ENCODE measurements at regions not wholly inside any gene's neighbourhood (a gene's known extent, or its start where the extent isn't known, plus 50 kb on each side); places are given as distances from the start of the nearest gene placed in this dataset.

GRCh38 chr15:93250950-93251349 is 161.9 kb upstream of the RGMA start (continued):
- TF ChIP-seq NFXL1 (IDR thresholded peaks at IDR 0.05; ENCODE audit: borderline replicate concordance): no peak
- TF ChIP-seq ZBED1 (IDR thresholded peaks at IDR 0.05; ENCODE audit: borderline replicate concordance): no peak
- no peak for TF ChIP-seq CHD2 (IDR thresholded peaks at IDR 0.05; ENCODE audit: borderline replicate concordance, low read depth, low read length)
- no peak for TF ChIP-seq CBFB (IDR thresholded peaks at IDR 0.05; ENCODE audit: low read depth)

- DNase-seq (ENCODE audit: low read depth, low spot score): no peak
- H3K4me1 ChIP-seq (ENCODE audit: control insufficient read depth, insufficient read depth, low read length): no peaks in the 10 kb centered on the region
- H3K4me2 ChIP-seq (ENCODE audit: control insufficient read depth, insufficient read depth): no peak overlapping the region
- no TSS peak for BruUV-seq (replicated peaks)
- no peaks in the 10 kb centered on the region for H4K20me1 ChIP-seq (ENCODE audit: control insufficient read depth, insufficient read depth)
- no peaks in the 10 kb centered on the region for H3K79me2 ChIP-seq (ENCODE audit: control insufficient read depth, insufficient read depth, low read length)
- in situ Hi-C loops (cut with MboI) (no loop called here), intact Hi-C loops (cut with micrococcal nuclease; ENCODE audit: unreplicated experiment) (no loop called here)
- SMC1A ChIA-PET (ENCODE audit: uncharacterized antibody, unreplicated experiment): no interaction called here
- no peak overlapping the region for H3K4me3 ChIP-seq
- POLR2A ChIA-PET: no interaction called here
- H3K27me3 ChIP-seq (replicated peaks in 1 of 2; ENCODE audit: control insufficient read depth in 2 of 2, insufficient read depth in 2 of 2, low read length in 1 of 2): no peaks in the 10 kb centered on the region; a peak in 1 of 4 replicates
- FAIRE-seq: no peak
- H3K9ac ChIP-seq (ENCODE audit: control insufficient read depth, insufficient read depth, low read length): no peak overlapping the region
- TF ChIP-seq NFIC (IDR thresholded peaks at IDR 0.05; ENCODE audit: low read depth, low read length): no peak
- no peak for TF ChIP-seq SREBF2 (IDR thresholded peaks at IDR 0.05; ENCODE audit: low read length)
- no peak for TF ChIP-seq RELA (IDR thresholded peaks at IDR 0.05; ENCODE audit: borderline replicate concordance, partially characterized antibody)
- no peak for TF ChIP-seq NR2C2 (IDR thresholded peaks at IDR 0.05; ENCODE audit: borderline replicate concordance, control insufficient read depth, insufficient read length, low read depth)
- TF ChIP-seq MEF2A (IDR thresholded peaks at IDR 0.05; ENCODE audit: insufficient read depth, low read depth, low read length): no peak
- no peak for TF ChIP-seq CEBPB (IDR thresholded peaks at IDR 0.05; ENCODE audit: borderline replicate concordance in 1 of 2, low read depth in 2 of 2, low read length in 2 of 2)
- TF ChIP-seq NFYB (IDR thresholded peaks at IDR 0.05; ENCODE audit: insufficient read depth, low read depth, low read length): no peak
- no peak for TF ChIP-seq GATAD2B (conservative IDR thresholded peaks at IDR 0.05; ENCODE audit: low read depth)
- no peak for TF ChIP-seq ATF3 (IDR thresholded peaks at IDR 0.05; ENCODE audit: borderline replicate concordance, extremely low read depth, low read depth, low read length)
- TF ChIP-seq TCF3 (IDR thresholded peaks at IDR 0.05; ENCODE audit: borderline replicate concordance, insufficient read depth, low read depth, low read length): no peak
- TF ChIP-seq BCLAF1 (IDR thresholded peaks at IDR 0.05): no peak
- TF ChIP-seq NFXL1 (IDR thresholded peaks at IDR 0.05; ENCODE audit: borderline replicate concordance): no peak
- TF ChIP-seq ELK1 (IDR thresholded peaks at IDR 0.05; ENCODE audit: low read depth, low read length): no peak
- H3K36me3 ChIP-seq (ENCODE audit: control insufficient read depth in 2 of 2, insufficient read depth in 2 of 2, low read length in 1 of 2): no peaks in the 10 kb centered on the region
- RAD21 ChIA-PET (ENCODE audit: unreplicated experiment): no interaction called here
- WGBS (ENCODE audit: insufficient coverage, insufficient replicate concordance, low lambda C conversion rate, missing lambda C conversion rate): 0% methylated on average over 2 of the region's 2 CpGs
- ATAC-seq: no peak
- no peaks in the 10 kb centered on the region for H3K9me3 ChIP-seq (replicated peaks; ENCODE audit: control insufficient read depth, insufficient read depth, low read length)
- no peak overlapping the region for H2AFZ ChIP-seq (ENCODE audit: control insufficient read depth, low read depth, low read length)
- CTCF ChIA-PET: no interaction called here
- no peak overlapping the region for H3K27ac ChIP-seq (ENCODE audit: control insufficient read depth, insufficient read depth)
Observed at GRCh38 chr15:93250209-93250608, 161.2 kb upstream of the RGMA start.

All from GM12878 (cell line).